ENCODE measurements at regions not wholly inside any gene's neighbourhood (a gene's known extent, or its start where the extent isn't known, plus 50 kb on each side); places are given as distances from the start of the nearest gene placed in this dataset.
"Not testable (repeated sequence)": the region's sequence is repeated elsewhere in the genome, so short reads cannot be mapped to it uniquely, and the experiment has no call there.

DNA sequence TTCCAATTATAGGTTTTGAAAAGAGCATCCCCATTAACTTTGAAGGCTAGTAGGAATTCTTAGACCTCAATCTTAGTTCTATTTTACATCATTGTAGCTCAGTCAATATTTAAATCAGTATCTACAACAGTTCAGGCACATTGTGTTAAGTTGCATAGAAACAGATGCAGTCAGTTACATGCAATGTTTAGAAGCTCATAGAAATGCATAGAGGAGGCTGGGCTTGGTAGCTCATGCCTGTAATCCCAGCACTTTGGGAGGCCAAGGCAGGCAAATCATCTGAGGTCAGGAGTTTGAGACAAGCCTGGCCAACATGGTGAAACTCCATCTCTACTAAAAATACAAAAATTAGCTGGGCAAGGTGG is 58.9 kb upstream of the PRKG1 start:
- not testable (repeated sequence) for TF ChIP-seq TARDBP (CRISPR knock-in tag; IDR thresholded peaks at IDR 0.05); NFIC (IDR thresholded peaks at IDR 0.05; ENCODE audit: low read length); HOXA7 (CRISPR knock-in tag; IDR thresholded peaks at IDR 0.05); PRDM10 (CRISPR knock-in tag; IDR thresholded peaks at IDR 0.05; ENCODE audit: low read depth); MTF2 (CRISPR knock-in tag; IDR thresholded peaks at IDR 0.05; ENCODE audit: borderline replicate concordance); KDM2A (CRISPR knock-in tag; IDR thresholded peaks at IDR 0.05; ENCODE audit: borderline replicate concordance, low read depth); KLF16 (CRISPR knock-in tag; IDR thresholded peaks at IDR 0.05); SOX6 (IDR thresholded peaks at IDR 0.05); SOX6 (CRISPR knock-in tag; IDR thresholded peaks at IDR 0.05); THAP11 (CRISPR knock-in tag; IDR thresholded peaks at IDR 0.05); FOXJ3 (CRISPR knock-in tag; IDR thresholded peaks at IDR 0.05; ENCODE audit: borderline replicate concordance); NFIB (CRISPR knock-in tag; IDR thresholded peaks at IDR 0.05; ENCODE audit: borderline replicate concordance)
- TF ChIP-seq, protein P1, sequence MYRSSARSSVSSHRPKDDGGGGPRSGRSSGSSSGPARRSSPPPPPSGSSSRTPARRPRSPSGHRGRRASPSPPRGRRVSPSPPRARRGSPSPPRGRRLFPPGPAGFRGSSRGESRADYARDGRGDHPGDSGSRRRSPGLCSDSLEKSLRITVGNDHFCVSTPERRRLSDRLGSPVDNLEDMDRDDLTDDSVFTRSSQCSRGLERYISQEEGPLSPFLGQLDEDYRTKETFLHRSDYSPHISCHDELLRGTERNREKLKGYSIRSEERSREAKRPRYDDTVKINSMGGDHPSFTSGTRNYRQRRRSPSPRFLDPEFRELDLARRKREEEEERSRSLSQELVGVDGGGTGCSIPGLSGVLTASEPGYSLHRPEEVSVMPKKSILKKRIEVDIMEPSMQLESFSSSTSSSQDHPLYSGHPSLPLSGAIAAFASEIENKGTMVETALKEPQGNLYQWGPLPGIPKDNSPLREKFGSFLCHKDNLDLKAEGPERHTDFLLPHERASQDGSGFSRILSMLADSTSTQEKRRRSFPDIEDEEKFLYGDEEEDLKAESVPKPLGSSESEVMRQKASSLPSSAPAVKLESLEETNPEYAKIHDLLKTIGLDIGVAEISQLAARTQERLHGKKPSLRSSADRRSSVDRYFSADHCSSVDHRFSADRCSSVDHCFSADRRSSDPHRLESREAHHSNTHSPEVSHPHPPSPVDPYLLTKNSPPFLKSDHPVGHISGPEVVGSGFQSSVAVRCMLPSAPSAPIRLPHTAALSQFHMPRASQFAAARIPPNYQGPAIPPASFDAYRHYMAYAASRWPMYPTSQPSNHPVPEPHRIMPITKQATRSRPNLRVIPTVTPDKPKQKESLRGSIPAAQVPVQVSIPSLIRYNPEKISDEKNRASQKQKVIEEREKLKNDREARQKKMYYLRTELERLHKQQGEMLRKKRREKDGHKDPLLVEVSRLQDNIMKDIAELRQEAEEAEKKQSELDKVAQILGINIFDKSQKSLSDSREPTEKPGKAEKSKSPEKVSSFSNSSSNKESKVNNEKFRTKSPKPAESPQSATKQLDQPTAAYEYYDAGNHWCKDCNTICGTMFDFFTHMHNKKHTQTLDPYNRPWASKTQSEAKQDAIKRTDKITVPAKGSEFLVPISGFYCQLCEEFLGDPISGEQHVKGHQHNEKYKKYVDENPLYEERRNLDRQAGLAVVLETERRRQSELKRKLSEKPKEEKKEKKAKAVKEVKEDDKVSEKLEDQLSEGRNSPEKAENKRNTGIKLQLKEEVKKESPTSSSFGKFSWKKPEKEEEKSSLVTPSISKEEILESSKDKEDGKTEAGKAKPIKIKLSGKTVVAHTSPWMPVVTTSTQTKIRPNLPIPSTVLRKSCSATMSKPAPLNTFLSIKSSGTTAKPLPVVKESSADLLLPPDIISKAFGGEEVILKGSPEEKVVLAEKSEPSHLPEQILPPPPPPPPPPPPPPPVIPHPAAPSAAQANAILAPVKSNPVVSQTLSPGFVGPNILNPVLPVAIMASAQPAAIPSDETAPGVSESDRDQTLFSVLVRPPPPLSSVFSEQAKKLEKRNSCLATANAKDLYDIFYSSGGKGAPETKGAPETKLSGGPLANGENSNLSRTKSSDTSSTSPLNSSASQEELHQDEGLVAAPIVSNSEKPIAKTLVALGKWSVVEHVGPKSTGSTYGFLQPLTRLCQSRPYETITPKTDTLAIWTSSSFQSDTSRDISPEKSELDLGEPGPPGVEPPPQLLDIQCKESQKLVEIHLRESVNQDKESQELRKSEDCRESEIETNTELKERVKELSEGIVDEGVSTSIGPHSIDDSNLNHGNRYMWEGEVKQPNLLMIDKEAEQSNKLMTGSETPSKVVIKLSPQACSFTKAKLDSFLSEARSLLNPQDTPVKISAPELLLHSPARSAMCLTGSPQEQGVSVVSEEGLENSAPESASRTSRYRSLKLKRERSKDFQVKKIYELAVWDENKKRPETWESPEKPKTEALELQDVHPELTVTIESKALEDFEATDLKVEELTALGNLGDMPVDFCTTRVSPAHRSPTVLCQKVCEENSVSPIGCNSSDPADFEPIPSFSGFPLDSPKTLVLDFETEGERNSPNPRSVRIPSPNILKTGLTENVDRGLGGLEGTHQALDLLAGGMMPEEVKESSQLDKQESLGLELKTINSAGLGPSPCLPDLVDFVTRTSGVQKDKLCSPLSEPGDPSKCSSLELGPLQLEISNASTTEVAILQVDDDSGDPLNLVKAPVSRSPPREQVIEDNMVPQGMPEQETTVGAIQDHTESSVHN (CRISPR knock-in tag; IDR thresholded peaks at IDR 0.05) = not testable (repeated sequence)
- TF ChIP-seq, protein P2, sequence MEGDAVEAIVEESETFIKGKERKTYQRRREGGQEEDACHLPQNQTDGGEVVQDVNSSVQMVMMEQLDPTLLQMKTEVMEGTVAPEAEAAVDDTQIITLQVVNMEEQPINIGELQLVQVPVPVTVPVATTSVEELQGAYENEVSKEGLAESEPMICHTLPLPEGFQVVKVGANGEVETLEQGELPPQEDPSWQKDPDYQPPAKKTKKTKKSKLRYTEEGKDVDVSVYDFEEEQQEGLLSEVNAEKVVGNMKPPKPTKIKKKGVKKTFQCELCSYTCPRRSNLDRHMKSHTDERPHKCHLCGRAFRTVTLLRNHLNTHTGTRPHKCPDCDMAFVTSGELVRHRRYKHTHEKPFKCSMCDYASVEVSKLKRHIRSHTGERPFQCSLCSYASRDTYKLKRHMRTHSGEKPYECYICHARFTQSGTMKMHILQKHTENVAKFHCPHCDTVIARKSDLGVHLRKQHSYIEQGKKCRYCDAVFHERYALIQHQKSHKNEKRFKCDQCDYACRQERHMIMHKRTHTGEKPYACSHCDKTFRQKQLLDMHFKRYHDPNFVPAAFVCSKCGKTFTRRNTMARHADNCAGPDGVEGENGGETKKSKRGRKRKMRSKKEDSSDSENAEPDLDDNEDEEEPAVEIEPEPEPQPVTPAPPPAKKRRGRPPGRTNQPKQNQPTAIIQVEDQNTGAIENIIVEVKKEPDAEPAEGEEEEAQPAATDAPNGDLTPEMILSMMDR (CRISPR knock-in tag; IDR thresholded peaks at IDR 0.05) = not testable (repeated sequence)
